K562 (cell line): ENCODE measurements at regions not wholly inside any gene's neighbourhood (a gene's known extent, or its start where the extent isn't known, plus 50 kb on each side); places are given as distances from the start of the nearest gene placed in this dataset.

Experiments used
- ATAC-seq: fragments of 200-7000 bp; cut with Tn5 transposase; 3 replicates; pipeline ENCODE4 v1.9.1; 2020; ENCODE audit warnings: moderate library complexity
- BruUV-seq: library from RNA; stranded (reverse); fragments of 400-500 nt; replicated peaks from 2 replicates; lab custom pipeline; 2021; lab: Mats Ljungman, UMichigan
- CTCF ChIA-PET: fragments of 300-600 bp; formaldehyde crosslinking; extraction: SDS; loops from one replicate; lab custom pipeline; 2021; ENCODE audit warnings: low intra/inter-chr PET ratio; lab: Yijun Ruan, JAX
- POLR2A ChIA-PET: fragments of 300-600, 350-650 bp; sonication (Branson Sonifier 250); formaldehyde crosslinking; extraction: SDS; loops from one replicate; lab custom pipeline; 2021; ENCODE audit warnings: antibody characterized with exemption, inconsistent platforms; lab: Yijun Ruan, JAX
- DNase-seq, 4 experiments: peaks; one replicate each; pipeline versions ENCODE4 v3.0.0 to v3.0.0-alpha.2; 2011 to 2018; ENCODE audit warnings: low spot score in 3 of 4, mixed read lengths in 3 of 4; ENCODE audit errors: extremely low read depth in 1 of 4
- FAIRE-seq: peaks from 2 replicates; lab custom pipeline; 2011; peaks lifted over from hg19 to GRCh38; lab: Jason Lieb, UNC
- H2AFZ ChIP-seq: 2 replicates; pipeline ENCODE4 v1.6.0; 2011; ENCODE audit warnings: low read depth, low read length, control low read depth, inconsistent platforms
- H3K27ac ChIP-seq: fragments of 200-600 bp; 3 replicates; pipeline ENCODE4 v1.8.0; 2011; ENCODE audit warnings: low read depth, mild to moderate bottlenecking, control low read depth, inconsistent platforms, low read length, moderate library complexity, mixed read lengths; ENCODE audit errors: extremely low read depth
- H3K27me3 ChIP-seq, 2 experiments: fragments of 300-600 bp in 1 of 2; 2 replicates in 1 of 2; 3 replicates in 1 of 2; pipeline versions ENCODE4 v1.6.0 to v1.8.0; 2011; ENCODE audit warnings: inconsistent platforms in 2 of 2, low read length in 2 of 2, mild to moderate bottlenecking in 1 of 2, mixed read lengths in 1 of 2, moderate library complexity in 1 of 2; ENCODE audit not compliant: control insufficient read depth in 2 of 2, insufficient read depth in 2 of 2
- H3K36me3 ChIP-seq: fragments of 300-600 bp; 3 replicates; pipeline ENCODE4 v1.8.0; 2011; ENCODE audit warnings: mild to moderate bottlenecking, low read length, inconsistent platforms; ENCODE audit not compliant: control insufficient read depth, insufficient read depth
- H3K4me1 ChIP-seq, 2 experiments: fragments of 200-600 bp in 1 of 2; replicated peaks in 1 of 2; 2 replicates in 1 of 2; 3 replicates in 1 of 2; pipeline versions ENCODE4 v1.5.1 to v1.8.0; 2011; ENCODE audit warnings: inconsistent platforms in 2 of 2, low read length in 2 of 2, mild to moderate bottlenecking in 1 of 2, mixed read lengths in 1 of 2, moderate library complexity in 1 of 2; ENCODE audit not compliant: control insufficient read depth in 2 of 2, insufficient read depth in 2 of 2
- H3K4me2 ChIP-seq: 2 replicates; pipeline ENCODE4 v1.6.1; 2011; ENCODE audit warnings: low read length, control low read depth, inconsistent platforms, mixed read lengths; ENCODE audit not compliant: insufficient read depth
- H3K4me3 ChIP-seq: fragments of 200-600 bp; sonication (generic), shearing (Covaris generic); 2 replicates; pipeline ENCODE4 v1.5.1; 2016; ENCODE audit warnings: control low read depth, inconsistent platforms
- H3K79me2 ChIP-seq: fragments of 200-600 bp; 3 replicates; pipeline ENCODE4 v1.8.0; 2011; ENCODE audit warnings: low read length, inconsistent platforms; ENCODE audit not compliant: control insufficient read depth, insufficient read depth
- H3K9ac ChIP-seq, 2 experiments: 2 replicates each; pipeline versions ENCODE4 v1.6.0 to v1.6.1; 2011; ENCODE audit warnings: low read depth in 2 of 2, low read length in 2 of 2, control low read depth in 1 of 2, inconsistent platforms in 1 of 2, mild to moderate bottlenecking in 1 of 2, mixed read lengths in 1 of 2; ENCODE audit not compliant: insufficient read depth in 1 of 2
- H3K9me1 ChIP-seq: one replicate; pipeline ENCODE4 v1.6.0; 2011; ENCODE audit warnings: inconsistent platforms, mild to moderate bottlenecking, low read length, moderate library complexity; ENCODE audit not compliant: control insufficient read depth, insufficient read depth
- H3K9me3 ChIP-seq: replicated peaks from 2 replicates; pipeline ENCODE4 v1.5.1; 2011; ENCODE audit warnings: low read depth, low read length, inconsistent platforms; ENCODE audit not compliant: control insufficient read depth, insufficient read depth
- H4K20me1 ChIP-seq: replicated peaks from 2 replicates; pipeline ENCODE4 v1.6.1; 2011; ENCODE audit warnings: low read length, inconsistent platforms, mixed read lengths; ENCODE audit not compliant: control insufficient read depth, insufficient read depth
- CBX1 ChIP-seq: sonication (generic); IDR thresholded peaks from 2 replicates; pipeline ENCODE4 v1.6.1; 2016; ENCODE audit warnings: antibody characterized with exemption, low read depth, mild to moderate bottlenecking
- CHD1 ChIP-seq: fragments of 200-600 bp; sonication (generic); IDR thresholded peaks from one replicate; pipeline ENCODE4 v1.6.1; 2012; ENCODE audit warnings: mild to moderate bottlenecking, moderate library complexity, low read length, inconsistent platforms
- CHD2 ChIP-seq: IDR thresholded peaks from 2 replicates; pipeline ENCODE4 v1.6.1; 2011; ENCODE audit warnings: low read depth, low read length
- CREB1 ChIP-seq, 2 experiments: sonication (generic) in 1 of 2; formaldehyde crosslinking in 1 of 2; IDR thresholded peaks; 2 replicates each; pipeline versions ENCODE4 v1.6.1 to v1.8.0; 2012 to 2022; ENCODE audit warnings: inconsistent platforms in 1 of 2, mild to moderate bottlenecking in 1 of 2, missing genetic modification reagents in 1 of 2, moderate library complexity in 1 of 2
- GATAD2A ChIP-seq: fragments of 450-650 bp; IDR thresholded peaks from 2 replicates; pipeline ENCODE4 v1.6.1; 2017
- POLR2G ChIP-seq: fragments of 200-400 bp; formaldehyde crosslinking; IDR thresholded peaks from 2 replicates; pipeline ENCODE4 v1.6.1; 2017; ENCODE audit warnings: low read depth, mild to moderate bottlenecking, antibody characterized with exemption, low read length, moderate library complexity
- PPARD ChIP-seq: fragments of 250-450 bp; sonication (Bioruptor Pico); IDR thresholded peaks from 2 replicates; pipeline ENCODE4 v1.8.0; 2022; ENCODE audit warnings: inconsistent platforms, mild to moderate bottlenecking, moderate library complexity
- SMARCE1 ChIP-seq: fragments of 450-650 bp; IDR thresholded peaks from 2 replicates; pipeline ENCODE4 v1.7.1; 2016; ENCODE audit warnings: mild to moderate bottlenecking
- SP2 ChIP-seq: IDR thresholded peaks from 2 replicates; pipeline ENCODE4 v1.6.1; 2011; ENCODE audit warnings: mild to moderate bottlenecking, low read depth, low read length, moderate library complexity; ENCODE audit not compliant: poor library complexity, severe bottlenecking; ENCODE audit errors: extremely low read depth
- THAP12 ChIP-seq: fragments of 250-450 bp; sonication (Bioruptor Pico); IDR thresholded peaks from 2 replicates; pipeline ENCODE4 v1.9.0; 2021; ENCODE audit warnings: mild to moderate bottlenecking, inconsistent platforms
- THRAP3 ChIP-seq: fragments of 450-650 bp; IDR thresholded peaks from 2 replicates; pipeline ENCODE4 v1.6.1; 2016; ENCODE audit warnings: mild to moderate bottlenecking, inconsistent platforms, borderline replicate concordance
- ZFPM2 ChIP-seq: fragments of 250-450 bp; sonication (Bioruptor Pico); IDR thresholded peaks from 2 replicates; pipeline ENCODE4 v1.5.1; 2022; ENCODE audit warnings: mild to moderate bottlenecking
- ZNF324 ChIP-seq: fragments of 250-450 bp; sonication (Bioruptor Pico); IDR thresholded peaks from 2 replicates; pipeline ENCODE4 v1.4.0; 2020; ENCODE audit warnings: mild to moderate bottlenecking
- ZNF668 ChIP-seq: fragments of 250-450 bp; sonication (Bioruptor Pico); IDR thresholded peaks from 2 replicates; pipeline ENCODE4 v1.8.0; 2022; ENCODE audit warnings: mild to moderate bottlenecking, inconsistent platforms
- WGBS: fragments of 100-300 bp; shearing (Covaris generic); methylation state at CpG from one replicate; pipeline ENCODE4 v1.1.6; 2016; ENCODE audit warnings: low coverage, mixed read lengths; ENCODE audit not compliant: insufficient coverage; ENCODE audit errors: missing lambda C conversion rate; 5-methylcytosine and 5-hydroxymethylcytosine counted together
- in situ Hi-C: fragments of 300-500 bp; cut with MboI; formaldehyde crosslinking; loops from 4 replicates; pipeline ENCODE4 v1.15.0; 2018; ENCODE audit warnings: inconsistent platforms, mixed read lengths
- intact Hi-C: fragments of 100-400 bp; cut with micrococcal nuclease; formaldehyde crosslinking; loops from 2 replicates; pipeline ENCODE4 v1.14.2; 2022

DNA sequence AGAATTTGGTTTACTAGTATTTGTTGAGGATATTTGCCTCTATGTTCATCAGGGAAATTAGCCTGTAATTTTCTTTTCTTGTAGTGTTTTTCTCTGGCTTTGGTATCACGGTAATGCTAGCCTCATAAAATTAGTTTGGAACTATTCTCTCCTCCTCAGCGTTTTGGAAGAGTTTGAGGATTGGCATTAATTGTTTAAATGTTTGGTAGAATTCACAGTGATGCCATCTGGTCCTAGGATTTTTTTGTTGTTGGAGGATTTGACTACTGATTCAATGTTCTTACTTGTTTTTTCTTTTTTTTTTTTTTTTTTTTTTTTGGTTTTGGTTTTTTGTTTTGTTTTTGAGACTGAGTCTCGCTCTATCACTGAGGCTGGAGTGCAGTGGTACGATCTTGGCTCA lies 156.2 kb upstream of the BTBD3 start:
- no peaks in the 10 kb centered on the region for H4K20me1 ChIP-seq
- no peak overlapping the region for H3K27ac ChIP-seq
- no peak overlapping the region for H3K4me3 ChIP-seq
- H3K9me1 ChIP-seq: no peaks in the 10 kb centered on the region
- H3K9ac ChIP-seq: no peak overlapping the region
- TF ChIP-seq CHD1: no peak
- TF ChIP-seq POLR2G: no peak
- no peak for TF ChIP-seq ZNF668 (CRISPR knock-in tag)
- no peak for TF ChIP-seq CREB1 (IDR thresholded peaks at IDR 0.05)
- TF ChIP-seq CREB1 (CRISPR knock-in tag; IDR thresholded peaks at IDR 0.05): no peak
- no peak for TF ChIP-seq SMARCE1
- TF ChIP-seq GATAD2A: no peak
- no peaks in the 10 kb centered on the region for H3K36me3 ChIP-seq
- no peaks in the 10 kb centered on the region for H3K9me3 ChIP-seq
- no peak for ATAC-seq
- BruUV-seq: no TSS peak
- H3K79me2 ChIP-seq: no peaks in the 10 kb centered on the region
- H2AFZ ChIP-seq: no peak overlapping the region
- in situ Hi-C loops: no loop called here
- no peak for DNase-seq
- WGBS: 0% methylated on average over 3 of the region's 4 CpGs
- H3K27me3 ChIP-seq: no peaks in the 10 kb centered on the region
- FAIRE-seq: no peak
- intact Hi-C loops: no loop called here
- no peaks in the 10 kb centered on the region for H3K4me1 ChIP-seq
- H3K4me2 ChIP-seq: no peak overlapping the region
- POLR2A ChIA-PET: no interaction called here
- CTCF ChIA-PET: no interaction called here

DNA sequence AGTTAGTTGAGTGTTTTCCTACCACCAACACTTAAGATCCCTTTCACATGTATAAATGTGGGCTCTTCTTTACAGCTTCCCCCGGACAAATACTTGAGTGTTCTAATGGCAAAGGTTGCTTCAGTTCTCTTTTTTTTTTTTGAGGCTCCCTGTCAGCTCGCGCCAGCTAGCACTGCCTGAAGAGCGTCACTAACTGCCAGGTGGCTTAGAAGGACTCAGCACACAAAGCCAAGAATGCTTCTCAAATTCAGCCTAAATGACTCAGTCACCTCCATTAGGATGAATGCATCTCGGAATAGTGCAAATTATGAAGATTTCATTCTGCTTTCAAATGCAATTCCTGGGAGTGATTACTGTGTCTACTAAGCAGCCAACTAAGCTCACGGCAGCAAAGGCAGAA lies 150.7 kb upstream of the BTBD3 start:
- no peak for DNase-seq
- BruUV-seq: no TSS peak
- intact Hi-C loops: no loop called here
- no peaks in the 10 kb centered on the region for H3K4me1 ChIP-seq
- no peak for FAIRE-seq
- WGBS: 0% methylated on average over 6 of the region's 6 CpGs
- ChIA-PET POLR2A (no interaction called here), CTCF (no interaction called here)
- no peak overlapping the region for H3K9ac ChIP-seq
- H3K9me1 ChIP-seq: no peaks in the 10 kb centered on the region
- H2AFZ ChIP-seq: no peak overlapping the region
- no peaks in the 10 kb centered on the region for H3K27me3 ChIP-seq
- no peaks in the 10 kb centered on the region for H4K20me1 ChIP-seq
- H3K79me2 ChIP-seq: no peaks in the 10 kb centered on the region
- no peaks in the 10 kb centered on the region for H3K36me3 ChIP-seq
- no peaks in the 10 kb centered on the region for H3K9me3 ChIP-seq
- ATAC-seq: no peak
- no peak overlapping the region for H3K27ac ChIP-seq
- in situ Hi-C loops: no loop called here
- H3K4me3 ChIP-seq: no peak overlapping the region
- no peak overlapping the region for H3K4me2 ChIP-seq
- no peak for TF ChIP-seq CBX1
- no peak for TF ChIP-seq SP2
- no peak for TF ChIP-seq ZFPM2 (CRISPR knock-in tag)
- no peak for TF ChIP-seq ZNF324 (CRISPR knock-in tag)
- no peak for TF ChIP-seq THRAP3
- no peak for TF ChIP-seq CHD2
- TF ChIP-seq THAP12 (CRISPR knock-in tag): no peak
- no peak for TF ChIP-seq PPARD (CRISPR knock-in tag)
